Activated CD8-positive, alpha-beta memory T cell treated with anti-CD3 and anti-CD28 coated beads for 24 hours (primary cell): ENCODE measurements at regions not wholly inside any gene's neighbourhood (a gene's known extent, or its start where the extent isn't known, plus 50 kb on each side); places are given as distances from the start of the nearest gene placed in this dataset.
A peak's percentile ranks its signal among the peaks of the same experiment; 100 is the strongest.

Source experiments
- DNase-seq: peaks from one replicate; pipeline ENCODE4 v3.0.0-alpha.2; 2020

- DNase-seq, result peak; percentile 53
Observed at GRCh38 chr2:136363470-136363869, 245.5 kb upstream of the CXCR4 start.

- peak; percentile 62 for DNase-seq
Observed at GRCh38 chr2:136362676-136363390, 244.9 kb upstream of the CXCR4 start.

- no peak for DNase-seq
Observed at GRCh38 chr2:136361521-136361920, 243.6 kb upstream of the CXCR4 start.

DNA sequence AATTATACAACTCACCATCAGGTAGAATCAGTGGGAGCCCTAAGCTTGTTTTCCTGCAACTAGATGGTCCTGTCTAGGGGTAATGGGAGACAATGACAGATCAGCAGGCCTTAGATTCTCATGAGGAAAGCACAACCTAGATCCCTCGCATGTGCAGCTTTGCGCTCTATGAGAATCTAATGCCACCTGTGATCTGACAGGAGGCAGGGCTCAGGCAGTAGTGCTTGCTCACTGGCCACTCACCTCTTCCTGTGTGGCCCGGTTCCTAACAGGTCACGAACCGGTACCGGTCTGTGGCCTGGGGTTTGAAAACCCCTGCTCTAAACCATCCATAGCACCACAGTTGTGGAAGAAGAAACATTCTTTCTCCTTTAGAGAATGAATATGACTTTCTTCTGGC lies 242.8 kb upstream of the CXCR4 start:
- no peak for DNase-seq

GRCh38 chr2:136359121-136359965 lies 241.4 kb upstream of the CXCR4 start:
- no peak for DNase-seq

DNA sequence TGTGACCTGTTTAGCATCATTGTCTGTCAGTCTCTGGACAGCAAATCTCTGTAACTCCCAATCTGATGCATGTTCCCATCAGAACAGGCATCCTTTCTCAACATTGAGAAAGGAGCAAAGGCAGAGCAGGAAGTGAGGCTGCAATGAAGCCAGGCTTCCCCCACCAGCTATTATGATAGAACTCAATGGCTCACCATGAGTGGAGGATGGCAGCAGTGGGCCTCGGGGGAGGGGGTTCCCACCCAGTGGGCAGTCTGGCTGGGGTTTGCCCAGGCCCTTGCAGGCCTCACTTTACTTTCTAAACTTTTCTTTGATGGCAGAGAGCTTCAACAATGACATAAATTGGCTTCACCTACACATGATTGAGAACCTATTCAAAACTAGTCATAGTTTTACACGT lies 240.6 kb upstream of the CXCR4 start:
- no peak for DNase-seq

DNA sequence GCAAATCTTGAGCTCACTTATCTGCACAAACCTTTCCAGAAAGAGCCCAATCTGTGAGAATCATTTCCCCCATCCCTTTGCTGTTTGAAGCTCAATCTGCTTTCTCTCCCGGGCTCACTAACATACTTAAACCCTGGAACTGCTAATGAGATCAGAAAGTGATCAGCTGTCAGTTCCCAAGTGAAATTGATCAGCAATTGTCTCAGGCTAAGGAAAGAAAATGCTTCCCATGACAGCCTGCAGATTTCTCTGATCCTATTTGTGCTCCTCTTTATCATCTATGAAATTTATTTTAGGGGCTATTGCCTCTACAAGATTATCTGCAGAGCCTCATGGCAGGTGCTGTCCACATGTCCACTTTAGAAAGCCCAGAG lies 239.0 kb upstream of the CXCR4 start:
- no peak for DNase-seq

DNA sequence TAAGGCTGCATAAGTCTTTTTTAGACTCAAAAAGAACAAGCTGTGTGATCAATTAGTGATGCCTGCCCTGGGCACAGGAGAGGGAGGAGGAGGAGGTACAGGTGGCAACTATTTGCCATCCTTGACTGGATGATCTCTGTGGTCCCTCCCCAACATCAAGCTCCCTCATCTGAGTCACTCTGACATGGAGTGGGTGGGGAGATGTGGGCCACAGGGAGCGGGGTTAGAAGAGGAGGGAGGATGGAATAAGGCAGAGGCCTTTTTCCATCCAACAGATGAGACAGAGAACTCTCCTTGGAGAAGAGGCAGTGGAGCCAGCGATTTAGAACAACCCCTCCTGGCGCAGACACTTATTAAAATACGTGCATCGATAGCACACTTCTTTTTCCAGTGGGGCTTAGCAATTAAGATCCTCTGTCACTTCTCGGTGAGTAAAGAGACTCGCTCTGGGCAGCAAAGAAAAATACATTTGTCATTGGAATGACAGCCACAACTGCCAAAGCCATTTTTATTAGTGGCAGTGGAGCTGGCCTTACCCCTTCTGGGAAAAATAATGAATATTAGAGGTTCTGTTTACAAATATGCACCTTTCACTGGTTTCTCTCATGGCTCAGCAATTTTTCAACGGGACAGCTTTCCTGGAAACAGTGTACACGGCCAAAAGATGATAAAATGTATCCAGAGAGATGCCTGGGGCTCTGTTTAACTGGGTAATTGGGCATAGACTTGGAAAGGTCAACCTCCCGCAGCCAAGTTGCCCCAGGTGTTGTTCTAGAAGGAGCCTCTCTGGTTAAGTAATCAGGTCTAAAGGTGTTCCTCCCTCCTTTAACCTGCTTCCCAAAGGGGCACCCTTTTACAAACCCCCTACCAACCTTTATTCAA lies 238.4 kb upstream of the CXCR4 start:
- DNase-seq, result no peak

- DNase-seq, result no peak
Observed at GRCh38 chr2:136351684-136352083, 233.7 kb upstream of the CXCR4 start.

DNA sequence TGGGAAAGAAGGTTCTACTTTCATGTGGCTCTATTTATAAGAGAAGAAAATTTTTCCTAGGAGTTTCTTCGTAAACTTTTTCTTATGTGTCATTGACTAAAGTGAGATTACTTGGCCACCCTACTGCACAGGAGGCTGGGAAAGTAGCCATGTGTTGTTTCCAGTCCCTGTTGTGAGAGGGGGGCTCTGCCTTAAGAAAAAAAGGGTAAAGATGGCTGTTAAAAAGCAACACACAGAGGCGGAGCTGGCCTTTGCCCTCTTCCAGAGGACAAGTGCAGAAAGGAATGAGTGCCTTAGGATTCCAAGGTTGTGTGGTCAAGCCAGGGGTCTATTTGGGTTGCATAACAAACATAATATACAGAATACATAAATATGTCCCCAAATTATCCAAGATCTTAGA lies 230.0 kb upstream of the CXCR4 start:
- no peak for DNase-seq

DNA sequence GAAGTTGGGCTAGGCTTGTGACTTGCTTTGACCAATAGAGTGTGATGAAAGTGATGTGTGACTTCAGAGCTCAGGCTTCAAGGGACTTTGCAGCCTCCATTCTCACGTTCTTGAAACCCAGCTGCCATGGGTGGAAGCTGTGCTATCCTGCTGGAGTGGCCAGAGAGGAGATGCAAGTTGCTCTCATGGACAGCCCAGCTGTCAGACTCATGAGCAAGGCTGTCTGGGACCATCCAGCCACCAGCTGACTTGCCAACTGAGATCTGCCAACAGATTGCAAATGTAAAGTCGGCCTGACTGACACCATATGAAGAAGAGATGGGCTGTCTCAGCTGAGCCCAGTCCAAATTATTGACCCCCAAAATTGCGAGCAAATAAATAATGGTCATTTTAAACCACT lies 226.4 kb upstream of the CXCR4 start:
- no peak for DNase-seq

DNA sequence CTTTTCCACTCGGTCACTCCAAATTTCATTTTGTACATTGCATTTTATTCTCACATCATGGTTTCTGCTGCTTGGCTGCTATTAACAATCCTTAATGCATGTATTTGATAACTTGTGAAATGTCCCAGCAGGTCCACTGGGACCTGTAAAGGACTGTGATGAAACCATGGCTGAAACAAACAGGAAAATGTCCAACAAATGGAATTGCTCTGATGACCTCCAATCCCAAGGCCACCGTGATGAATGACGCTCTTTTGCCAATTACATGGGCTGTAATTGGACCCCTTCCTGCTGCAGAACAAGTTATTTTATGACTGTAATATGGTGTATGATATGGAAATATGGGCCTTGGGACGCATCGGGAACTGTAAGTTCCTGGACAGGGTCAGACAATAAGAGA lies 224.2 kb upstream of the CXCR4 start:
- no peak for DNase-seq

- no peak for DNase-seq
Observed at GRCh38 chr2:136334967-136335366, 217.0 kb upstream of the CXCR4 start.

- DNase-seq, result no peak
Observed at GRCh38 chr2:136332436-136333095, 214.6 kb upstream of the CXCR4 start.

DNA sequence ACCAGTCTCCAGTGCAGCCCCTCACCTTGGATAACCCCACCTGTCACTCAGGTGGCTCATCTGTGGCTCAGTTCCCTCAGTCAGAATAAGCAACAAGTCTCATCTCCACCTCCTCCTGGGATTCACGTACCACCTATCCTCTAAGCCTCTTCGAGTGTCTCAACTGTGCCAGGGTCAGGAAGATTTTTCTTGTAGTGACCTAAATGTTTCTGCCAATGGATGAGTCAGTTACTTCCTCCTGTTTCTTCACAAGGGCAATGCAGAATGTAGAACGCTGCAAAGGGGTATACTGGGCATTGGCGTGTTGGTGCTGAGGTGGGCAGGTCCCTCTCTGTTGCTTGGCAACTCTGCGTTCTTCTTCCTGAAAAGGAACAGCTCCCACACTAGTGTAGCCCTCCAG lies 213.3 kb upstream of the CXCR4 start:
- no peak for DNase-seq

DNA sequence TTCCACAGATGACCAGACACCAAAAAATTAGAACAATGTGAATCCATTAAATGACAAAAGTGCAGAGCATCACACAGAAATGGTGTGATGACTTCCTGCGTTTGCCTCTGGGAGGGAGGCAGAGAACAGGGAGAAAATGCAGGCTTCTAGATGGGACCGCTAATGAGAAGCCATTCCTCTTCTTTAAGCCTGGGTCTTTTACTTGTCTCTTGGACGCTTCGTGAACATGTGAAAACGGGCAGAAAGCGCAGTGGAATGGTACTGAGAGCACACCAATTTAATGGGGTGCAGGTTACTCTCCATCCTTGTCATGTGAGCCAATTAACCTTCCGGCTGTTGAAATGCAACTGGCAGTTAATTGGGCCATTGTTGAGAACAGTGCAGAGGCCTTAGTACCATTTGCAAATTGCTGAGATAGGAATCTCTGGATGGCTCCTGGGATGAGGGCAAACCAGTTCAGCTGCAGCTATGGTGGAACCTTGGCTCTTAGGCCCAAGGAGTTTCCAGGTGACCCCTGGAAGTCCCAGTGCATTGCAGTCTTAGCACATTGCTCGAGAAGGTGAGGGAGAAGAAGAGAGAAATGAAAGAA lies 210.4 kb upstream of the CXCR4 start:
- no peak for DNase-seq

GRCh38 chr2:136327162-136327852 lies 209.4 kb upstream of the CXCR4 start:
- DNase-seq, result peak; percentile 78

DNA sequence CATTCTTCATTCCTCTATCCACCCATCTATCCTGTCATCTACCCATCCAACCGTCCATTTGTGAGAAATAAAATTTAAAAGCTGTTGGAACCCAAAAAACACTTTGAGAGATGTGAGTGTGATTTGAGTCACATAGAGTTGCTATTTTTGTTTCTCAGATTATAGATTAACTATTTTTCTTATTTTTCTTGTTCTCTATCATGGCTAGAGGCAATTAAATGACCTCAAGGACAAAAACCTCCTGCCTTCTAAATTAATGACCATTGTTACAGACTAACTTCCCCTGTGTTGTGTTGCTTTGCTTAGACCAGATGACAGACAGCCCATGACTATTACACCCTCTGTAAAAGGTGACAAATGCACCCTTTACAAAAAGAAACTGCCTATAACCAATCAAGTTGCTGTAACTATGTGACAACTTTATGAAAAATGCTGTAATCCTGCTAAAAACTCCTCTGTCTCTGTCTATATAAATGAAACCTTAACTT lies 207.9 kb upstream of the CXCR4 start:
- DNase-seq, result no peak

DNA sequence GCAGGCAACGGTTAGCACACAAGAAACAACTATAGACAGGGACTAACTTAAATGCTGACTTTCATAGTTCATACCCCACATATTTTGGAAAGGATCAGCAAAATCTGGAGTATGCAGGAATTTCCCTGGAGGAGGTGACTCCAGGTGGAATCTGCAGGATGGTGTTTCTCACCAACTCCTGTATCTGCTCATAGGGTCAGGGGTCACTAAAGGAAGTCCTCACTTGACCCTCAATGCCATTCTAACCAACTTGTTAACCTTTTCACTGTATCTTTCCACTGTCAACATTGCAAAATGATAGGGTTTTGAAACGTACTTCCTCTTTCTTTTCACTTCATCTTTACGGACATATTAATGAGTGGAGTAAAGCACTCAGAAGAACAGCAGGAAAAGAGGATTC lies 207.0 kb upstream of the CXCR4 start:
- DNase-seq, result no peak

DNA sequence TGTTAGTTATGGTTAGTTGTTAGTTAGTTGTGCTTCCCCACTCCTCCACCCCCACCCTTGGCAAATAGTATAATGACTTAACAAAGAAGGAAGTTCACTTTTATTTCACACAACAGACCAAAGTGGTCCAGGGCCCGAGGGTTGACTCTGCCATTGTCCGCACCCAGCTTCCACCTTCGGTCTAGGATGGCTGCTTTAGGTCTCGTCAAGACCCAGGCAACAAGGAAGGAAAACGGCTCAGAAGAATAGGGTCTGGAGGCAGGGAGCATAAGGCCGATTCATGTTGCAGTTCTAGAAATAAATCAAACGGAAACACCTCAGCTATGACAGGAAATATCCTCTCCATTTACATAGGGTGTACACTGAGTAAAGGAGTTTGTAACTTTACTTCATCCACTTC lies 206.0 kb upstream of the CXCR4 start:
- DNase-seq, result no peak

- no peak for DNase-seq
Observed at GRCh38 chr2:136323195-136323594, 205.2 kb upstream of the CXCR4 start.

GRCh38 chr2:136322428-136322827 lies 204.5 kb upstream of the CXCR4 start:
- no peak for DNase-seq
